NCI-H2196 (cell line): ENCODE measurements at regions not wholly inside any gene's neighbourhood (a gene's known extent, or its start where the extent isn't known, plus 50 kb on each side); places are given as distances from the start of the nearest gene placed in this dataset.
"Not testable (repeated sequence)": the region's sequence is repeated elsewhere in the genome, so short reads cannot be mapped to it uniquely, and the experiment has no call there.

Source experiments
- DNase-seq: peaks from one replicate; lab custom pipeline; 2025; ENCODE audit not compliant: unreplicated experiment; lab: John Stamatoyannopoulos, UW

- no peak for DNase-seq
Measured at GRCh38 chr11:21711341-21711740, 481.5 kb upstream of the ANO5 start.

GRCh38 chr11:21723678-21724077, 469.2 kb upstream of the ANO5 start:
- DNase-seq = no peak

- DNase-seq = no peak
Measured at GRCh38 chr11:21727102-21727501, 465.8 kb upstream of the ANO5 start.

GRCh38 chr11:21736404-21736803, 456.5 kb upstream of the ANO5 start:
- no peak for DNase-seq

GRCh38 chr11:21752475-21753243, 440.2 kb upstream of the ANO5 start:
- DNase-seq = peak; percentile 8

- DNase-seq = not testable (repeated sequence)
Measured at GRCh38 chr11:21753244-21753767, 439.6 kb upstream of the ANO5 start.

GRCh38 chr11:21761000-21761399, 431.9 kb upstream of the ANO5 start:
- no peak for DNase-seq

- no peak for DNase-seq
Measured at GRCh38 chr11:21768388-21768787, 424.5 kb upstream of the ANO5 start.

- no peak for DNase-seq
Measured at GRCh38 chr11:21769188-21769587, 423.7 kb upstream of the ANO5 start.

GRCh38 chr11:21771097-21771496, 421.8 kb upstream of the ANO5 start:
- DNase-seq = no peak

- no peak for DNase-seq
Measured at GRCh38 chr11:21774212-21774611, 418.7 kb upstream of the ANO5 start.

GRCh38 chr11:21775911-21776310, 417.0 kb upstream of the ANO5 start:
- DNase-seq = no peak

GRCh38 chr11:21783954-21784353, 408.9 kb upstream of the ANO5 start:
- DNase-seq = no peak

GRCh38 chr11:21785351-21785750, 407.5 kb upstream of the ANO5 start:
- no peak for DNase-seq

GRCh38 chr11:21794306-21794705, 398.6 kb upstream of the ANO5 start:
- no peak for DNase-seq

- no peak for DNase-seq
Measured at GRCh38 chr11:21798216-21798615, 394.7 kb upstream of the ANO5 start.

- not testable (repeated sequence) for DNase-seq
Measured at GRCh38 chr11:21804523-21804922, 388.4 kb upstream of the ANO5 start.

- no peak for DNase-seq
Measured at GRCh38 chr11:21806508-21806907, 386.4 kb upstream of the ANO5 start.

GRCh38 chr11:21806947-21807346, 385.9 kb upstream of the ANO5 start:
- DNase-seq = no peak

- no peak for DNase-seq
Measured at GRCh38 chr11:21807350-21807749, 385.5 kb upstream of the ANO5 start.

- DNase-seq = no peak
Measured at GRCh38 chr11:21810650-21811049, 382.2 kb upstream of the ANO5 start.

- no peak for DNase-seq
Measured at GRCh38 chr11:21811572-21811971, 381.3 kb upstream of the ANO5 start.

- DNase-seq = no peak
Measured at GRCh38 chr11:21814169-21814568, 378.7 kb upstream of the ANO5 start.
